ENCODE measurements at regions not wholly inside any gene's neighbourhood (a gene's known extent, or its start where the extent isn't known, plus 50 kb on each side); places are given as distances from the start of the nearest gene placed in this dataset.

DNA sequence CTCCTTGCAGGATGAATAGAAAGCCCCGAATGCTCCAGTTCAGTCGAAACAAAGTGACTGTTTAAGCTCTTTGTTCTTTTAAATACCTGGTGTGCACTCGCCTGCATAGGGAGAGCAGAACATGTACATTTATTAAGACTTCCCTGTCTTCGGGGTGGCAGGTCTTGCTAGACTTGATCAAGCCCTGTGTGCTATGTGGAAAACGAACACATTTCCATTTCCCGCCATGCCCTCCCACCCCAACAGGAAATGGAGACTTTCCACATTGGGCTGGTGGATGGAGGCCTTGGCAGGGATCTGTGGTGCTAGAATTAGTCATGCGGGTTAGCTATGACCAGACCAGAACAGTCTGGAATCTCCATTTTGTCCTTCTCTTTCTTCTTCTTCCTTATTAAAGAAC lies 321.0 kb upstream of the THSD7B start:
- Histone ChIP-seq H3K27me3 (replicated peaks; ENCODE audit: insufficient read depth, low read depth, low read length, poor library complexity) (peaks cover 4% of the 10 kb centered on the region), H3K27ac (ENCODE audit: low read depth, low read length, poor library complexity, severe bottlenecking) (no peak overlapping the region), H3K36me3 (ENCODE audit: insufficient read depth, low read length, poor library complexity, severe bottlenecking) (no peaks in the 10 kb centered on the region), H3K9me3 (ENCODE audit: low read depth, low read length, poor library complexity, severe bottlenecking) (no peaks in the 10 kb centered on the region), H3K4me1 (ENCODE audit: insufficient read depth, low read length, poor library complexity, severe bottlenecking) (no peaks in the 10 kb centered on the region), H3K4me3 (ENCODE audit: low read depth, low read length, poor library complexity, severe bottlenecking) (no peak overlapping the region)
- no TSS peak for BruUV-seq (replicated peaks)
- intact Hi-C loops (cut with micrococcal nuclease; ENCODE audit: unreplicated experiment), result no loop called here
- TF ChIP-seq, protein P1, sequence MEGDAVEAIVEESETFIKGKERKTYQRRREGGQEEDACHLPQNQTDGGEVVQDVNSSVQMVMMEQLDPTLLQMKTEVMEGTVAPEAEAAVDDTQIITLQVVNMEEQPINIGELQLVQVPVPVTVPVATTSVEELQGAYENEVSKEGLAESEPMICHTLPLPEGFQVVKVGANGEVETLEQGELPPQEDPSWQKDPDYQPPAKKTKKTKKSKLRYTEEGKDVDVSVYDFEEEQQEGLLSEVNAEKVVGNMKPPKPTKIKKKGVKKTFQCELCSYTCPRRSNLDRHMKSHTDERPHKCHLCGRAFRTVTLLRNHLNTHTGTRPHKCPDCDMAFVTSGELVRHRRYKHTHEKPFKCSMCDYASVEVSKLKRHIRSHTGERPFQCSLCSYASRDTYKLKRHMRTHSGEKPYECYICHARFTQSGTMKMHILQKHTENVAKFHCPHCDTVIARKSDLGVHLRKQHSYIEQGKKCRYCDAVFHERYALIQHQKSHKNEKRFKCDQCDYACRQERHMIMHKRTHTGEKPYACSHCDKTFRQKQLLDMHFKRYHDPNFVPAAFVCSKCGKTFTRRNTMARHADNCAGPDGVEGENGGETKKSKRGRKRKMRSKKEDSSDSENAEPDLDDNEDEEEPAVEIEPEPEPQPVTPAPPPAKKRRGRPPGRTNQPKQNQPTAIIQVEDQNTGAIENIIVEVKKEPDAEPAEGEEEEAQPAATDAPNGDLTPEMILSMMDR (conservative IDR thresholded peaks at IDR 0.05; ENCODE audit: low read depth, low read length), result no peak
- no peak for TF ChIP-seq EZH2 (IDR thresholded peaks at IDR 0.05; ENCODE audit: borderline replicate concordance, low read depth, low read length, poor library complexity, severe bottlenecking)
- ChIA-PET CTCF (no interaction called here), POLR2A (ENCODE audit: low non-redundant PET) (no interaction called here)
- no peak for DNase-seq (ENCODE audit: low spot score)

- Histone ChIP-seq H3K4me1 (ENCODE audit: insufficient read depth, low read length, poor library complexity, severe bottlenecking) (no peaks in the 10 kb centered on the region), H3K36me3 (ENCODE audit: insufficient read depth, low read length, poor library complexity, severe bottlenecking) (no peaks in the 10 kb centered on the region), H3K4me3 (ENCODE audit: low read depth, low read length, poor library complexity, severe bottlenecking) (no peak overlapping the region), H3K27ac (ENCODE audit: low read depth, low read length, poor library complexity, severe bottlenecking) (no peak overlapping the region), H3K27me3 (replicated peaks; ENCODE audit: insufficient read depth, low read depth, low read length, poor library complexity) (peaks cover 4% of the 10 kb centered on the region), H3K9me3 (ENCODE audit: low read depth, low read length, poor library complexity, severe bottlenecking) (no peaks in the 10 kb centered on the region)
- CTCF ChIA-PET, result no interaction called here
- POLR2A ChIA-PET (ENCODE audit: low non-redundant PET), result no interaction called here
- BruUV-seq (replicated peaks), result no TSS peak
- TF ChIP-seq, protein P1 (conservative IDR thresholded peaks at IDR 0.05; ENCODE audit: low read depth, low read length), result no peak
- TF ChIP-seq EZH2 (IDR thresholded peaks at IDR 0.05; ENCODE audit: borderline replicate concordance, low read depth, low read length, poor library complexity, severe bottlenecking), result no peak
- intact Hi-C loops (cut with micrococcal nuclease; ENCODE audit: unreplicated experiment), result no loop called here
- DNase-seq (ENCODE audit: low spot score), result no peak
Measured at GRCh38 chr2:136443661-136444060, 321.7 kb upstream of the THSD7B start.

DNA sequence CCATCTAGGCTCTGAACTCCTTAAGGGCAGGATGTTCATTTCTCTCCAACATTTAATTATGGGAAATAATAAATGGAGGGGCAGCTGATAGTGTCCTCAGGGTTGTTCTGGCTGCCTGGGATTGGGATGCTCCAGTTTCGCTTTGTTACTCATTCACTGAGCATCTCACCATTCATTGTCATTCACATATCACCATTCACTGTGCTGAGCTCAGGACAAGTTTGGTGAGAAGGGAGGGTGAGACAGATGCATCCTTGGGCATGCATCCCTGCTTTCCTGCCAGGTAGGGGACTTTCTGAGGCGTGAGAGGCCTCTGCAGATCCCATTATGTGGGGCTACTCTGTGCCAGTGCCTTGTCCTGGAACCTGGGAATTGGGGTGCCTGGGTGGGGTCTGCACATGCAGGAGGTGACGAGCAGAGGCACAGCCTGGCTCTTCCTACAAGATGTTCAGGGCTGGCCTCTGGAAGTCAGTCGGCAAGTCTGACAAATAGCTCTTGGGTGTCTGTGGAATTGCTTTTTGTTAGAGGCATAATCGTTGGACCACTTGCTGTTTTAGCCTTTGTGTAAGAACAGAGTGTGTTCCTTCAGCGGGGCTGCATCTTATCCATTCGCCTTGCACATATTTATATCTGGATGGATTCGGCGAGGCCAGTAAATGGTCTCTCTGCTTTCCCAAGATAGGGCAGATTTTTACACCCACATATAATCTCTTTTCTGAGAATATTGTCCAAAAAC lies 323.2 kb upstream of the THSD7B start:
- intact Hi-C loops (cut with micrococcal nuclease; ENCODE audit: unreplicated experiment), result no loop called here
- H3K4me1 ChIP-seq (ENCODE audit: insufficient read depth, low read length, poor library complexity, severe bottlenecking), result no peaks in the 10 kb centered on the region
- ChIA-PET POLR2A (ENCODE audit: low non-redundant PET) (no interaction called here), CTCF (no interaction called here)
- no peak for DNase-seq (ENCODE audit: low spot score)
- no peak overlapping the region for H3K27ac ChIP-seq (ENCODE audit: low read depth, low read length, poor library complexity, severe bottlenecking)
- H3K4me3 ChIP-seq (ENCODE audit: low read depth, low read length, poor library complexity, severe bottlenecking), result no peak overlapping the region
- no TSS peak for BruUV-seq (replicated peaks)
- H3K27me3 ChIP-seq (replicated peaks; ENCODE audit: insufficient read depth, low read depth, low read length, poor library complexity), result peaks cover 4% of the 10 kb centered on the region
- no peaks in the 10 kb centered on the region for H3K36me3 ChIP-seq (ENCODE audit: insufficient read depth, low read length, poor library complexity, severe bottlenecking)
- no peaks in the 10 kb centered on the region for H3K9me3 ChIP-seq (ENCODE audit: low read depth, low read length, poor library complexity, severe bottlenecking)
- no peak for TF ChIP-seq EZH2 (IDR thresholded peaks at IDR 0.05; ENCODE audit: borderline replicate concordance, low read depth, low read length, poor library complexity, severe bottlenecking)
- TF ChIP-seq, protein P1 (conservative IDR thresholded peaks at IDR 0.05; ENCODE audit: low read depth, low read length), result no peak
